DOHH2 (cell line): ENCODE measurements at regions not wholly inside any gene's neighbourhood (a gene's known extent, or its start where the extent isn't known, plus 50 kb on each side); places are given as distances from the start of the nearest gene placed in this dataset.

Source experiments
- EZH2phosphoT487 ChIP-seq: fragments of 200-600 bp; sonication (generic); IDR thresholded peaks from 2 replicates; pipeline ENCODE4 v1.6.1; 2017; ENCODE audit warnings: borderline replicate concordance, mild to moderate bottlenecking, antibody characterized with exemption, low read length, moderate library complexity, mixed read lengths
- TF ChIP-seq, protein P1 (sequence below): fragments of 200-600 bp; sonication (generic); IDR thresholded peaks from one replicate; pipeline ENCODE4 v1.5.1; 2014; ENCODE audit warnings: antibody characterized with exemption, mild to moderate bottlenecking, low read depth, low read length; ENCODE audit not compliant: poor library complexity, severe bottlenecking

DNA sequence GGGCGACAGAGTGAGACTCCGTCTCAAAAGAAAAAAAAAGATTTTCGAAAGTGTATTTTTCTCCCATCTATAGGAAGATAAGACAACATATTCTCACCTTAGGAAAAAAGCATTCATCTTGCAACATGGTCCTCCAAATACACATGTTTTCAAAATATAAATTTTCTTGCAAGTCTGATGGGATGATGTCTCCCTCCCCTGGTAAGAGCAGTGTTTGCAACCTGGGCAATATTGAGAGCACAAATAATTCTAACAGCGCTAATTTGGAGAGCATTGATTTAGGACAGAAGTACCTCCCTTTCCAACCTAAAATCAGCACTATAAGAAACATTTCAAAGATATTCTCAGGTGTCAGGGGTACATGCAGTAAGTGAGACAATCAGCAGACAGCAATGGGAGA lies 61.0 kb upstream of the SHISA2 start:
- TF ChIP-seq, protein P1, sequence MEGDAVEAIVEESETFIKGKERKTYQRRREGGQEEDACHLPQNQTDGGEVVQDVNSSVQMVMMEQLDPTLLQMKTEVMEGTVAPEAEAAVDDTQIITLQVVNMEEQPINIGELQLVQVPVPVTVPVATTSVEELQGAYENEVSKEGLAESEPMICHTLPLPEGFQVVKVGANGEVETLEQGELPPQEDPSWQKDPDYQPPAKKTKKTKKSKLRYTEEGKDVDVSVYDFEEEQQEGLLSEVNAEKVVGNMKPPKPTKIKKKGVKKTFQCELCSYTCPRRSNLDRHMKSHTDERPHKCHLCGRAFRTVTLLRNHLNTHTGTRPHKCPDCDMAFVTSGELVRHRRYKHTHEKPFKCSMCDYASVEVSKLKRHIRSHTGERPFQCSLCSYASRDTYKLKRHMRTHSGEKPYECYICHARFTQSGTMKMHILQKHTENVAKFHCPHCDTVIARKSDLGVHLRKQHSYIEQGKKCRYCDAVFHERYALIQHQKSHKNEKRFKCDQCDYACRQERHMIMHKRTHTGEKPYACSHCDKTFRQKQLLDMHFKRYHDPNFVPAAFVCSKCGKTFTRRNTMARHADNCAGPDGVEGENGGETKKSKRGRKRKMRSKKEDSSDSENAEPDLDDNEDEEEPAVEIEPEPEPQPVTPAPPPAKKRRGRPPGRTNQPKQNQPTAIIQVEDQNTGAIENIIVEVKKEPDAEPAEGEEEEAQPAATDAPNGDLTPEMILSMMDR = no peak
- TF ChIP-seq EZH2phosphoT487 = no peak
